ENCODE measurements at regions not wholly inside any gene's neighbourhood (a gene's known extent, or its start where the extent isn't known, plus 50 kb on each side); places are given as distances from the start of the nearest gene placed in this dataset.

DNA sequence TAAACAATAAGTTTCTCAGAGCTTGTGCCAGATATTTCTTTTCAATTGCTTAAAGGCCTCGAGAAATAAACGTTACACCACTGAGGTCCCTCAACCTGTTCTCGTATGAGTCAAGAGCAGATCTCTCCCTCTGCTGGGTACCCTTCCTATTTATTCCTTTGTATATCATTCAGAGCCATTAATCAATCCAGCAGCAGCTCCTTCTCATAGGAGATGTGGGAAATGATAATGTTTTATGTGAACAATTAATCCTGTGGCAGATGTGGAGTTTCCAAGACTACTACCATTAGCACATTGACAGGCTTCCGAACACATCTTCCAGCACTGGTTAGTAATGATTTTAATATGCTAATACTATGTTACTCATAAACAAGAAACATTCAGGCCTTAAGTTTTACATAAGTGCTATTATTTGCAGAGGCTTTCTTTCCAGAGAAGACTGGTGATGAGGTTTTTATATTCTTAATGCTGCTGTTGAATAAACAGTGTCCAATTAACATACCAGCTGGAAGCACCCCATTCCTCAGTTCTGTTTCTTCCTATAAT is 196.5 kb downstream of the ZNF608 start:
- no CpG with 5 or more reads among the region's 4 CpGs for WGBS (ENCODE audit: extremely low coverage, insufficient read length, low lambda C conversion rate)
- H2AFZ ChIP-seq (ENCODE audit: low read length), result no peak overlapping the region
- DNase-seq, result no peak
- H3K23ac ChIP-seq (ENCODE audit: insufficient read length, low read depth, low read length), result no peak overlapping the region
- H2BK120ac ChIP-seq (ENCODE audit: low read depth, low read length, poor library complexity, severe bottlenecking), result no peak overlapping the region
- no peak overlapping the region for H2AK5ac ChIP-seq (ENCODE audit: insufficient read length, low read length)
- H3K4me1 Mint-ChIP-seq, result peaks cover 36 to 47% of the 10 kb centered on the region in 2 experiments
- no peak overlapping the region for H3K18ac ChIP-seq (ENCODE audit: insufficient read length, low read depth, low read length)
- H3K27me3 Mint-ChIP-seq (ENCODE audit: low read depth), result no peaks in the 10 kb centered on the region
- H3K9ac ChIP-seq (ENCODE audit: extremely low read depth, insufficient read length, low read length), result no peak overlapping the region
- no peaks in the 10 kb centered on the region for H3K9me3 ChIP-seq (ENCODE audit: control insufficient read depth, low read depth, low read length)
- no peaks in the 10 kb centered on the region for H3K23me2 ChIP-seq (ENCODE audit: insufficient read length, low read depth, low read length, poor library complexity, severe bottlenecking)
- no peak overlapping the region for H3K4me3 Mint-ChIP-seq
- no peak overlapping the region; the same call in 1 of the 2 replicates for H3K14ac ChIP-seq (ENCODE audit: insufficient read depth, low read length)
- H3K27me3 ChIP-seq (ENCODE audit: insufficient read depth, low read length), result no peaks in the 10 kb centered on the region
- no peak overlapping the region for H3K4me2 ChIP-seq (ENCODE audit: insufficient read depth, insufficient read length, low read length)
- no peaks in the 10 kb centered on the region for H3K36me3 Mint-ChIP-seq (ENCODE audit: insufficient read depth in 1 of 3, low read depth in 3 of 3)
- no peak overlapping the region for H4K5ac ChIP-seq (ENCODE audit: insufficient read length, low read depth, low read length)
- H2BK5ac ChIP-seq (ENCODE audit: insufficient read length, low read length), result no peak overlapping the region
- no peak overlapping the region for H2BK15ac ChIP-seq (ENCODE audit: low read depth, low read length)
- H3K27ac ChIP-seq (ENCODE audit: insufficient read length, low read depth, low read length), result no peak overlapping the region
- H3K79me1 ChIP-seq (ENCODE audit: insufficient read depth, low read depth, low read length, poor library complexity, severe bottlenecking), result no peaks in the 10 kb centered on the region
- H3T11ph ChIP-seq (ENCODE audit: low read length), result no peak overlapping the region
- TF ChIP-seq, protein P1, sequence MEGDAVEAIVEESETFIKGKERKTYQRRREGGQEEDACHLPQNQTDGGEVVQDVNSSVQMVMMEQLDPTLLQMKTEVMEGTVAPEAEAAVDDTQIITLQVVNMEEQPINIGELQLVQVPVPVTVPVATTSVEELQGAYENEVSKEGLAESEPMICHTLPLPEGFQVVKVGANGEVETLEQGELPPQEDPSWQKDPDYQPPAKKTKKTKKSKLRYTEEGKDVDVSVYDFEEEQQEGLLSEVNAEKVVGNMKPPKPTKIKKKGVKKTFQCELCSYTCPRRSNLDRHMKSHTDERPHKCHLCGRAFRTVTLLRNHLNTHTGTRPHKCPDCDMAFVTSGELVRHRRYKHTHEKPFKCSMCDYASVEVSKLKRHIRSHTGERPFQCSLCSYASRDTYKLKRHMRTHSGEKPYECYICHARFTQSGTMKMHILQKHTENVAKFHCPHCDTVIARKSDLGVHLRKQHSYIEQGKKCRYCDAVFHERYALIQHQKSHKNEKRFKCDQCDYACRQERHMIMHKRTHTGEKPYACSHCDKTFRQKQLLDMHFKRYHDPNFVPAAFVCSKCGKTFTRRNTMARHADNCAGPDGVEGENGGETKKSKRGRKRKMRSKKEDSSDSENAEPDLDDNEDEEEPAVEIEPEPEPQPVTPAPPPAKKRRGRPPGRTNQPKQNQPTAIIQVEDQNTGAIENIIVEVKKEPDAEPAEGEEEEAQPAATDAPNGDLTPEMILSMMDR (conservative IDR thresholded peaks at IDR 0.05), result no peak
- H3K56ac ChIP-seq (ENCODE audit: insufficient read length, low read depth, low read length), result no peak overlapping the region
- no peak overlapping the region for H3K27ac Mint-ChIP-seq
- no peaks in the 10 kb centered on the region; a peak in 2 of 5 replicates for H3K9me3 Mint-ChIP-seq
- H3K4ac ChIP-seq (ENCODE audit: low read depth, low read length), result no peak overlapping the region
- H4K8ac ChIP-seq (replicated peaks; ENCODE audit: insufficient read length, low read depth, low read length), result no peak overlapping the region
- no peak overlapping the region for H2BK12ac ChIP-seq (ENCODE audit: insufficient read length, low read depth, low read length)
- H4K91ac ChIP-seq (ENCODE audit: insufficient read length, low read depth, low read length), result no peak overlapping the region
- H2BK20ac ChIP-seq (ENCODE audit: low read depth, low read length, poor library complexity, severe bottlenecking), result no peak overlapping the region
- no peaks in the 10 kb centered on the region for H3K79me2 ChIP-seq (ENCODE audit: insufficient read depth, low read length)
- peaks cover 2% of the 10 kb centered on the region for H3K4me1 ChIP-seq (ENCODE audit: insufficient read depth, low read length)
- H4K20me1 ChIP-seq (ENCODE audit: control insufficient read depth, insufficient read depth, insufficient read length), result no peaks in the 10 kb centered on the region
